ENCODE measurements at regions not wholly inside any gene's neighbourhood (a gene's known extent, or its start where the extent isn't known, plus 50 kb on each side); places are given as distances from the start of the nearest gene placed in this dataset.
"Not testable (repeated sequence)": the region's sequence is repeated elsewhere in the genome, so short reads cannot be mapped to it uniquely, and the experiment has no call there.

DNA sequence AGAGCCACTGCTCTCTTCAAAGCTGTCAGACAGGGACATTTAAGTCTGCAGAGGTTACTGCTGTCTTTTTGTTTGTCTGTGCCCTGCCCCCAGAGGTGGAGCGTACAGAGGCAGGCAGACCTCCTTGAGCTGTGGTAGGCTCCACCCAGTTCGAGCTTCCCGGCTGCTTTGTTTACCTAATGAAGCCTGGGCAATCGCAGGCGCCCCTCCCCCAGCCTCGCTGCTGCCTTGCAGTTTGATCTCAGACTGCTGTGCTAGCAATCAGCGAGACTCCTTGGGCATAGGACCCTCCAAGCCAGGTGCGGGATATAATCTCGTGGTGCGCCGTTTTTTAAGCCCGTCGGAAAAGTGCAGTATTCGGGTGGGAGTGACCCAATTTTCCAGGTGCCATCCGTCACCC, 250.7 kb upstream of the CA10 start:
- DNase-seq (ENCODE audit: low read depth), result not testable (repeated sequence)

DNA sequence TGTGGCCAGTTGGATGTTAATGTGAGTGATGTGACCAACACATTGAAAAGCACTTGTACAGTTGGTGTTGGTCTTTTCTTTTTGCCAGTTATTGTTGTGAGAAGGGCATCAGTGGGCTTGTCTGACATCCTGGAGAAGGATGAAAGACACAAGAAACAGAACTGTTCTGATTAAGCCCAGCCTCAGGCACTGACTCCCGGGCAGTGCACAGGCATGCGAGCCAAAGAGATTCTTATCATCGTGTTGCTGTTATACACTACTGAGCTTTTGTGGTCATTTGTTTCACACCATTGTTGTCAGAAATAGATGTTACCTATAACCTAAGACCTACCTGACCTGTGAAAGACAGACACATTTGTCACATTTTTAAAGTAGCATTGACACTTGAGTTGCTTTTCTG, 236.8 kb upstream of the CA10 start:
- no peak for DNase-seq (ENCODE audit: low read depth)

DNA sequence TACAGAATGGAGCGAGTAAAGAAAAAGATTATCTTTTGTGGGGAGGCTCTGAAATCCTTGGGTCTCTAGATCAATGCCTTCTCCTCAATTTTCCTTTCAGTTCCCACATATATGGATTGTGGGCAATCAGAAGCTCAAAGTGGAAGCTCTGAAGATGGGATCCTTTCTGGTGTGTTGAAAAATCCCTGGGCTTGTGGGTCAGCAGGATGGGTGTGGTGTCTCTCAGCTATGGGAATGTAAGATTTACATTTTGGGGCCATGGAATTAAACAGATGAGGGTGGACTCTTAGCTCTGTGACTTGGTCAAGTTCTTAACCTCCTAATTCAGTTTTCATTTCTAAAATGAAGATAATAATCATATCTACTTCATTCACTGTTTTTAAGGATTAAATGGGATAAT, 231.9 kb upstream of the CA10 start:
- no peak for DNase-seq (ENCODE audit: low read depth)

DNA sequence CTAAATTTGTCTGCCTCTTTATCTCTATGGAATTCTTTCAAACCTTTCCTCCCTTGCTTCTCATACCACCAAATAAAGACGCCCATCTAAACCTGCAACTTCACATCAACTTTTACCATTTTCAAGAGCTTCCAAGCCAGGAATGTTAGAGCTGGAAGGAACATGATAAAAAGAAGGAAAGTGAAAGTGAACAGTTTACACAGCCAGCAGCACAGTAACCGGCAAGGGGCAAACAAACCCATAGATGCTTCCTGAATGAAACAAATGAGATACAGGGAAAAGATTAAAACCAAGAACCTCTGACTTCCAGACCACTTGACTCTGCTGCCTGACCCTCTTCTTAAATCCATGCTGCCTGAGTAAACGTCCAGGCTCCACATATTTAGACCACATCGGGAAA, 231.1 kb upstream of the CA10 start:
- no peak for DNase-seq (ENCODE audit: low read depth)

DNA sequence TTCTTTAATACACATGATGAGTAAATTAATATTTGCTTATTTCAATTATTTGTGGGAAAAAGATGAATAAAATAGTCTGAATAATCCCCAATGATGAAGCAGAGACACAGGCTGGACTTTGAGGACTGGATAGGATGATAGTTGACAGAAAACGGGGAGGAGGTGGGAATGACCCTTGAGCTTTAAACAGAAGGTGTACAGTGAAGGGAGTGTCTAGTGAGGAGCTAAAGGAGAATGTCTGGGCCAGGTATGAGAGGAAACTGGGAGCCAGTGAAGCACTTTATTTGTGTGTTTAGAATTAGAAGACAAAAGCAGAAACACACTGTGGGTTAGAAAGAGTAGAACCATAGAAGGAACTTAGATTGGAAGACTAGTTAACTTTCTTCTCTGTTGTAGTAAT, 230.4 kb upstream of the CA10 start:
- no peak for DNase-seq (ENCODE audit: low read depth)

DNA sequence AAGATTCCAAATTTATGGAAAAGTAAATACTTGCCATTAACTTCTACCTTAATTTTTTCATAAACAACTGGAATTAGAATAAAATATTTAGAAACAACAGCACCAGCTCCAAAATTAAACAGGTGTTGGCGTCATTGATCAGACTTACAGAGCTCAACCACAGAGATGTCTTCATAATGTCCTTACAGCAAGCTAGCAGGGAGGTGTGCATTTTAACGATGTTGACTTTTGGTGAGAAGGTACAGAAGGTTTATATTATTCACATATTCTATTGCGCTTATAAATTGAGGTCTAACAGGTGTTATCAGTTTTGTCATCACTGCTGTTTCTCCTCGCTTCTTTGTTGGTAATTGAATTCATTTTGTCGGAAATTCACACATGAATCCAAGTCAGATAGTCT, 226.2 kb upstream of the CA10 start:
- no peak for DNase-seq (ENCODE audit: low read depth)

DNA sequence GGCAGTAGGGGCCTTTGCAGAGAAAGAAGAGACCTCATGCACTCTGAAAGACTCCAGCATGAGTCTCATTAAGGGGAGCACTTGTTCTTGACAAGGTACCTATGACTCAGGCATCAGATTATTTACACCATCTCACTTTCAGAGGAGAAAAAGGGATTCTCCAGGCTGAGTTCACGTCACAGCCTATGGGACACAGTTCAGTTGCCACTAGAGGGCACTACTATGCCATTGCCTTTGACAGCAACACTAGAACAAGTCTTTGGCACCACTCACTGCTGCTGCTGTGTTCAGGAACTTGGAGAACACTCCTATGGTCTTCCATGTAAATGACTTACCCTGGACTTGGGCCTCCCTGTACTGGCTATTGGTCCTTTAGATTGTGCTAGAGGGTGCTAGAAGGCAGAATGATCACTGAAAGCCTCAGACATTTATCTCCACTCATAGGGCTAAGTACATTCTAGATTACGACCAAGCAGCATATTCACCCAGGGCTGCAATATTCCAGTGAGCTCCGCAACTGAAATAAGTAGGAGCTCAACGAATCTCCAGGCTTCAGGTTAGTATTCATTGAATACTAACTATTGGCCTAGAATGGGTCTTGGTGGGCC, 225.1 kb upstream of the CA10 start:
- peak; percentile 25 for DNase-seq (ENCODE audit: low read depth)

DNA sequence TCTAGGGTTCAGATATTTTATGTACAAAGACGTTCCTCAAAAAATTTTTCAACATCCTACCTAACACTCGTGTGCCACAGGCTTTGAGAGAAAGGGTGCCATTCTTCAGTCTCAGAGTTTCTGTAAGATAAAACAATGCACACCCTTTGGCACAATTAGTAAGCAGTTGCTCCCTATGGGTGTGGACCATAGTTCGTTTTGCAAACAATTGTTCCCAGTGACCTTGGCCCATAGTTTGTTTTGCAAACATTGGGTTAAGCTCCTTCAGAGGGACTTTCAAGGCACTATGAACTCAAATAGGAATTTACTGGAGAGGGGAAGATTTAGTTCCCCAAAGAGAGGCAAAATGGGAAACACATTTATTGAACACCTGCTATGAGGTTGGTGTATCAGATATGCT, 220.3 kb upstream of the CA10 start:
- no peak for DNase-seq (ENCODE audit: low read depth)

DNA sequence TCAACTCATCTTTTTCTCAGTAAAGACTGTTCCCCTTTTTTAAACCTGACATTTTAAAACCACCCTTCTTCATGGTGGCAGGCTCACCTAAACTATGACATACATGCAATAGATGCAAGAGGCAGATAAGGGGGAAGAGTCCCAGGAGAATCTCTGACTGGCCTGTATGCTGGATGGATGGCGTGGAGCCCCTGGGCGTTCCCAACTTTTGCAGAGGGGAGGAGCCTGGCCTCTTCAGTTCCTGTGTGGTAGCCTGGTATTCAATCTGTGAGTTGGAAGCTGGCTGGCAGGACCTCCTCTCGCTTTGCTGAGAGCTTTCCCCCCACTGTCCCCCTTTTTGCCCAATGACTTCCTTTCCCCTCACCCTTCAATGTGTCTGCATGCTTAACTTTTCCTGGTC, 217.6 kb upstream of the CA10 start:
- DNase-seq (ENCODE audit: low read depth), result no peak

DNA sequence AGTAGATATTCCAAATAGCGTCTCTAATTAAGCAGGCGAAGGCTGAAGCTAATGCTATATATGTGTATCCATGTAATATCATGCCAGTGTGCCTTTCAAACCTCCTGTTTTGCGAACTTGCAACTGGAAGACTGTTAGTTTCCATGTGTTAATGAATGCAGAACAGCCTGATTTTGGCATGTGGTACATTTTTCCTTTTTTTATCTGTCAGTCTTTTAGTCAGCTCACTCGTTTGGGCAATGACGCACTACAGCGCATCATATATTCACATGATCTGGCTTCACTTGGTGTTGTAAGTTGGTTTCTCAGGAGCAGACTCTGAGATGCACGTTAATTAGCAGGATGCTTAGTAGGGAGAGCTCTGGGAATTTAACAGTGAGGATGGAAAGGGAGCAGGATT, 210.4 kb upstream of the CA10 start:
- DNase-seq (ENCODE audit: low read depth), result no peak

DNA sequence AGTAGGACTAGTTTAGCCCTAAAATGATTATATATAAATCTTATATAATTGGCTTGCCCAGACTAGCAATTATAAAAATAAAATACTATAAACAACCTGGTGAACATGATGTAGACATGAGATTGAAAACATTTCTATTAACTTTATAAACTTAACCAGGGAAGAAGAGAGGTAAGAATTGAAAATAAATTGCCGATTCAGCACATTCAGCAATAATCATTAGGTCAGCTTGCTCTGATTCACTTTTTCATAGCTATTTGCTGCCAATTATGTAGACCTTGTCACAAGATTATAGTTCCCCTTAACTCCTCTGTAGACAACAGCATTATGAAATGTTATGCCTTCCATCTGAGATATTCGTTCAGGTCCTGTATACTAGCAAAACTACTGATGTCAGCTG, 199.3 kb upstream of the CA10 start:
- no peak for DNase-seq (ENCODE audit: low read depth)

DNA sequence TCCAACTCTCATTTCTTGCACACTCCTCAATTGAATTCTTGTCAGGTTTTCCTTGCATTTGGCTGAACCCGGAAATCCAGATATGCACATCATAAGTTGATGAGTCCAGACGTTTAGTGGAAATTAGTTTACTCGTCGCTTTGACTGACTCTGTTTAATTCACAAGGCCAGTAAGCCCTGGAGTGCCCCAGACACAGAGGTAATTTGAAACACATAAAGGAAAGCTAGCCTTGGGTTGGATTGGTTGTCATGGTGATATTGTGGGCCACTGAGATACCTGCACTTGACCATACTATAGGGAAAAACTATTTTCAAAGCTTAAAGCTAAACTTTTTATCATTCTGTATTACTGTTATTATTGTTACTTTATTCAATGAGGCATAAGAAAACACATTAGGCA, 178.3 kb upstream of the CA10 start:
- no peak for DNase-seq (ENCODE audit: low read depth)

DNA sequence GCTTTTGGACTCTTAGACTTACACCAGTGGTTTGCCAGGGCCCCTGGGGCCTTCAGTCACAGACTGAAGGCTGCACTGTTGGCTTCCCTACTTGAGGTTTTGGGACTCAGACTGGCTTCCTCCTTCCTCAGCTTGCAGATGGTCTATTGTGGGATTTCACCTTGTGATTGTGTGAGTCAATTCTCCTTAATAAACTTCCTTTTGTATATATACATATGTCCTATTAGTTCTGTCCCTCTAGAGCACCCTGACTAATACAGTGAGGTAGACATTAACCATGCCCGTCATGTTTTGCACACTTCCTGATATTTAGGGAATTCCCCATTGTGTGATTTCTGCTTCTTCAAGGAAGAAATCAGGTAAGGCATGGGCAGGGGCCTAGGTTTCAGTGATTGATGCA, 147.8 kb upstream of the CA10 start:
- no peak for DNase-seq (ENCODE audit: low read depth)

DNA sequence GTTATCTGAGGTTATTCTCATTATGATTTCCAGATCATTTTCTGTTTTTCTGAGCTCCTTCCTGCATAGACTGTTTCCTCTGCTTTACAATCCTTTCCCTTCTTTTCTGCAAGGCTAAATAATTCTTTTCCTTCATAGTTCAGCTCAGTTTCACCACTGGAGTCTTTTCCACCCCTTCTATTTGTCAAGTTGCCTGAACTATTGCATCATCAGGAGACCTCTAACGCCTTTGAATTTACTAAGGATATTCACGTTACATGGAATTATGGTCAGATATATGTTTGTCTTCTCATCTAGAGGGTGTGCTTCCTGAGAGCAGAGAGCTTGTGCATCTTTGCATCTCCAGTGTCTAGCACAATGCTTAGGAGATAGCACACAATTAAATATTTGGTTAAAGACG, 140.4 kb upstream of the CA10 start:
- no peak for DNase-seq (ENCODE audit: low read depth)

DNA sequence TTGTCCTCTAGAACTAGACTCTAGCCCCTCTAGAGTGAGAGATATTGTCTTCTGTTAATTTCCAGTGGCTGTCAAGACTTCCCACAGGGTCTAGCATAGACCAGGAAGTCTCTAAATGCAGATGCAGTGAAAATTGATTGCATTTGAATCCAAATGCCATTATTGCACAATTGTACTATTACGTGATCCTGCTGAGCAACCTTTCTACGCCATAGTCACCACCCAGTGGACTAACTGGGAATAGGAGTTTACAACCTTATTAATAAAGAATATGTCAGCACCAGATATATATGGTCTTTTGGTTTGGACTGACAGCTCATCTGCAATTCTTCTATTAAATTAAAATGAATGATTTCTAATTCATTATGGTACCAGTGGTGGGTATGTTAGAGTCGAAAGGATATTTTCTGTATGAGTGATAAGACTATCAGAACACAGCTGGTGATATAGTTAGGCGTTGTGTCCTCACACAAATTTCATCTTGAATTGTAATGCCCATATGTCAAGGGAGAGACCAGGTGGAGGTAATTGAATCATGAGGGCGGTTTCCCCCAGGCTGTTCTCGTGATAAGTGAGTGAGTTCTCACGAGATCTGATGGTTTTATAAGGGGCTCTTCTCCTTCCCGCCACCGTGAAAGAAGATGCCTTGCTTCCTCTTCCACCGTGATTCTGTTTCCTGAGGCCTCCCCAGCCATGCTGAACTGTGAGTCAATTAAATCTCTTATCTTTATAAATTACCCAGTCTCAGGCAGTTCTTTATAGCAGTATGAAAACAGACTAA, 138.9 kb upstream of the CA10 start:
- DNase-seq (ENCODE audit: low read depth), result no peak

DNA sequence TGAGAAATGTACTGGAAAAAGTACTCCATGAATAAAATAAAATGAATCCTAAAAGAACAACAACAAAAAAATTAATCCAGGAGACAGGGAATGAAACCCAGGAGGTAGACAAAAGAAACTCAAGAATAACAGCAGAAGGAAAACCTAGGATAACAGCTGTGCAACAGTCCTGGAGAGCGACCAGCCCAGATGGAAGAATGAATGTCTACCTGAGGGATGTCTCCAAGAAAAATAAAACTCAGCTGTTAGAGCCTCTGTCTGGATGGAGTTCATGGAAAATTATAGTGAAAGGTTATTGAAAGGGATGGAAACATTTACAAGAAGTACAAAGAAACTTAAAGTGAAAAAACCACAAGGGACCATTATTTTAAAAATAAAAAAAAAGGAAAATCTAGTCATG, 135.8 kb upstream of the CA10 start:
- peak; percentile 24 for DNase-seq (ENCODE audit: low read depth)

DNA sequence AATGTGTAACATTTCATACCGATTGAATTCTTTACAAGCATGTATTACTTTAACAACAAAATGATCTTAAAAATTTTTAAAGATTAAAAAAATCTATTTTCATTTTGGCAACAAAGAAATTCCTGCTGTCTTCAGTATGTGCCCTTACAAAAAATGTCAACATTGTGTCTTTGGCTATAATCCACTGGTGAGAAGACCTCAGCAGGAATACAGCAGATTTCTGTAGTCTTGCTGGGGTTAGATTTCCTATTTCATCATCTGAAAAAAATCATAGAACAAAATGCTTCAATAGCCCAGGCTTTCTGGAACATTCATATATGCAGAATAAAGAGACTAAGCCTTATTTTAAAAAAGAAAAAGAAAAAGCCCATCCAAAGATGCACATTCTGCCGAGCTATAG, 129.1 kb upstream of the CA10 start:
- DNase-seq (ENCODE audit: low read depth), result no peak

DNA sequence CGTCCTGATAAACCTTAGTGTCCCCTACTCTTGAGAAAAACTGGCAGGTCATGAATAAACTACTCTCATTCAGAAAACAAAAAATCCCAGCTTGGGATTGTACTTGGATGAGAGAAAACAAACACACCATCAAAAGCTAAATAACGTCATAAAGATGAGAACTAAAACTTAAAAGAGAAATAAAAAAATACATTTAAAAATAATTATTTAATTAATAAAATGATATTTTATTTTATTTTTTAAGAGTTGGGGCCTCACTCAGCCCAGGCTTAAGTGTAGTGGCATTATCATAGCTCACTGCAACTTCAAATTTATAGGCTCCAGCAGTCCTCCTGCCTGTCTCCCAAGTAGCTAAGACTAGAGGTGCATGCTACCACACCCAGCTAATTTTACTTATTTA, 125.4 kb upstream of the CA10 start:
- no peak for DNase-seq (ENCODE audit: low read depth)

DNA sequence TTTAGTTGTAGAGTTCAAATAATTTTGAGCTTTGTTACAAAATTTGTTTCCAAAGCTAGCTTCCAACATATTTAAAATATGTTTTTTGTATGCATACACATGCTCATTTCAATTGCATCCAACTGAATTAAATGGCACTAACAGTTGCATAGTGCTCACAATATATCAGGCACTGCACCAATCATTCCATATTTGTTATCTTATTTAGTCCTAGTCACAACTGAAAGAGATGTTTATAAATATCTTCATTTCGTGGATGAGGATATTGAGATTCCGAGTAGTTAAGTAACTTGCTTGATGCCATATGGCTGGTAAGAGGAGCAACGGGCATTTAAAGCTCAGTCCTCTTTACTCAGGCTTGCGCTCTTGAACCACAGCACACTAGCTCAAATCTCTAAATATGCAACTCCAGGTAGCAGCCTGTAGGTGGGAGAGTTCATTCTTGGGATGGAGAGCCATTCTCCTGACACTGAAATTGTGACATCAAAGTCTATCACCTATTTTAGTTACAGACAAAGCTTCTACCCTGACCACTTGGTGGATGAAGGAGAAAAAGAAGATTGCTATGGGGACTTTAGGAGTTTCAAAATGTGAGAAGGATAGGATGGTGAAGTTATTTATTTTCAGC, 118.0 kb upstream of the CA10 start:
- no peak for DNase-seq (ENCODE audit: low read depth)

DNA sequence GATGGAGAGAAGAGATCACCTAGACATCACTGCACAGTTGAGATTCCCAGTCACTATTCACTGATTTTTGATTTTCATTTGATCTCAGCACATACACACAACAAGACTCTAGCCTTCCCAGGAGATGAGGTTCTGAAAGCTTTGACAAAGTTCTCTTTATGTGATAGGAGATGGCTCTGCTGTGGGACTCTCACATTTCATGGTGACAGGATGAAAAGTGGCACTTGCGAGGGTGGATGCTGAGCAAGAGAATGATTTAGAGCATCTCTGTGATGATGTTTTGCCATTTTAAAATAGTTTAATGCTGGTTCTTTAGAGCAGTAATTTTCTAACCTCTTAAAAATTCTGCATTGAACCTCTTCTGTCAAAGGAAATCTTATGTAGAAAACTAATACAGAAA, 113.3 kb upstream of the CA10 start:
- no peak for DNase-seq (ENCODE audit: low read depth)

DNA sequence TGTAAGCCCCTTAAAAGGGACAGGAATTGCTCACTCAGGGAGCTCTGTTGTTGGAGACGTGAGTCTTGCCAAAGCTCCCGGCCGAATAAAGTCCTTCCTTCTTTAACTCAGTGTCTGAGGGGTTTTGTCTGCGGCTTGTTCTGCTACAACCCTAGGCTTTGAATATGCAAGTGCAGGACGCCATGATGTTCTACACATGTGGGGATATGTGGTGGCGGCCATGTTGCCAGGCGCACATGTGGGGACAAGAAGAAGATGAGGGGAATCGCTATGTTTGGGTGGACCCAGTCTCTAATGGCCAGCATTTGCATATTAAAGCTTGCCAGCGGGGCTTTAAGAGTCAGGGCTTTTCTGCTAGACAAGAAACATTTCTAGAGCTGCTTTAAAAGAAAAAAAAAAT, 96.8 kb upstream of the CA10 start:
- DNase-seq (ENCODE audit: low read depth), result no peak

DNA sequence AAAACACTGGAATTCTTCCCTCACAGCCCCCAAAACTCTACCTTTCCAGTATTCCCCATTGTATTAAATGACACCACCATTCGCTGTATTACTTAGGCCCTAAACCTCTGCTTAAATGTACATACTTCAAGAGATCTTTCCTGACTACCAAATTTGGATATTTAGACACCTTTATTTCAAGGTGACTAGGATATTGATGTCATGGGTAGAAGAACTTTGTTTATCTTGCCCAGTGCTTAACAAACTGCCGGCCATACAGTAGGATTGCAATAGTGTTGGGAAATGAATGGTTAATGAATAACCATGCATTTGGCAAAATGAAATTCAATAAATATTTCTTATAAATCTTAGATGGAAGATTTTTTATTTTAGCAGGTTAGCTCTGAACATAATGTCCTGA, 86.2 kb upstream of the CA10 start:
- DNase-seq (ENCODE audit: low read depth), result no peak

DNA sequence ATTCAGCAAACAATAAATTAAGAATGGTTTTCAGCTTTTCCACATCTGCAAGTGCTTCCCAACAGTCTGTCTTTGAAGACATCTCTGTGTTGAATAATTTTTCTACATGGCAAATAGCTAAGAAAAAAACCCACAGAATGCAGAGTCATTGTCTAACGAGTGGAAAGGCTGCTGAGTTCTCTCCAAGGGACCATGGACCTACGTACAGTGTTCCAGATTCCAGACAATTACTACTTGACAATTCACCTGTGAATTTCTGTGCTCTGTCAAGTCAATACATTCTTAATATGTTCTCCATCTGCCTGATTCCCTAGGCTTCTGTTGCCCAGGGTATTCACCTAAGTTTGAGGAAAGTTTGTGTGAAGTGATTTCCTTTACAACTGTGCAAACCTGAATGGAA, 83.8 kb upstream of the CA10 start:
- no peak for DNase-seq (ENCODE audit: low read depth)

DNA sequence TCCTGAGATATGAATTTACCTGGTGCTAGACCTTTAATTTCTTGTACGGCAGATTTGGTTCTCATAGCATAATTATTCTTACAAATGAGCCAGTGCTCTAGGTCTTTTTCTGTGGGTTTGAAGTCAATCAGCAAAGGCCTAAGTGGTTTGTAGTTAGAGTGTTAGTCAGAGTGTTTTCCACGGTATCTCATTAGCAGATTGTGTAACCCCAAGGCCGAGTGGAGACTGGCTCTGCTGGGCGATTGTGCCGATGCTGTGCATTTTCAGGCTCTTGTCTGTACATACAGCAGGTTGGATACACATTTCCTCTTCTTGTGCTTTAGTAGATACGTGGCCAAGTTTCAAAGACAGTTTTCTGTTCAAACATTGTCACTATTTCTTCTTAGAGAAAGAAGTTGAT, 78.6 kb upstream of the CA10 start:
- DNase-seq (ENCODE audit: low read depth), result no peak

Measured in forelimb muscle (tissue), 1 donor.